ENCODE measurements at regions not wholly inside any gene's neighbourhood (a gene's known extent, or its start where the extent isn't known, plus 50 kb on each side); places are given as distances from the start of the nearest gene placed in this dataset.

- Histone ChIP-seq H3K4me2 (ENCODE audit: low read length) (no peak overlapping the region), H3F3A (ENCODE audit: insufficient read depth, low read length, poor library complexity, severe bottlenecking) (no peaks in the 10 kb centered on the region), H3K27ac (ENCODE audit: low read length) (no peak overlapping the region), H3K79me2 (replicated peaks; ENCODE audit: insufficient read depth, low read length) (no peaks in the 10 kb centered on the region), H3K27me3 (ENCODE audit: insufficient read depth, low read depth, low read length) (no peaks in the 10 kb centered on the region), H3K4me3 (ENCODE audit: low read length) (no peak overlapping the region), H3K9ac (ENCODE audit: low read length) (no peak overlapping the region), H2AFZ (ENCODE audit: low read depth, low read length) (no peak overlapping the region), H4K20me1 (ENCODE audit: insufficient read depth) (no peaks in the 10 kb centered on the region), H3K9me2 (ENCODE audit: insufficient read depth, low read length) (no peaks in the 10 kb centered on the region), H3K36me3 (ENCODE audit: insufficient read depth, low read length) (no peaks in the 10 kb centered on the region), H3K9me3 (ENCODE audit: low read length) (no peaks in the 10 kb centered on the region)
- TF ChIP-seq MXI1 (conservative IDR thresholded peaks at IDR 0.05; ENCODE audit: poor library complexity, severe bottlenecking) (no peak), CTCF (IDR thresholded peaks at IDR 0.05; ENCODE audit: poor library complexity, severe bottlenecking) (no peak), EP300 (conservative IDR thresholded peaks at IDR 0.05; ENCODE audit: poor library complexity, severe bottlenecking) (no peak), POLR2AphosphoS5 (IDR thresholded peaks at IDR 0.05) (no peak), SMC3 (conservative IDR thresholded peaks at IDR 0.05; ENCODE audit: poor library complexity) (no peak), EZH2 (IDR thresholded peaks at IDR 0.05; ENCODE audit: borderline replicate concordance, insufficient read depth, low read length, poor library complexity, severe bottlenecking) (no peak)
Measured at GRCh38 chr3:98954791-98955604, 53.5 kb upstream of the DCBLD2 start.

- no peaks in the 10 kb centered on the region for H3K9me2 ChIP-seq (ENCODE audit: insufficient read depth, low read length)
- no peaks in the 10 kb centered on the region for H4K20me1 ChIP-seq (ENCODE audit: insufficient read depth)
- H3K9ac ChIP-seq (ENCODE audit: low read length), result no peak overlapping the region
- no peaks in the 10 kb centered on the region for H3K27me3 ChIP-seq (ENCODE audit: insufficient read depth, low read depth, low read length)
- no peaks in the 10 kb centered on the region for H3F3A ChIP-seq (ENCODE audit: insufficient read depth, low read length, poor library complexity, severe bottlenecking)
- no peak overlapping the region for H3K4me3 ChIP-seq (ENCODE audit: low read length)
- no peak for TF ChIP-seq RAD21 (conservative IDR thresholded peaks at IDR 0.05)
- TF ChIP-seq POLR2AphosphoS5 (IDR thresholded peaks at IDR 0.05), result no peak
- TF ChIP-seq EP300 (conservative IDR thresholded peaks at IDR 0.05; ENCODE audit: poor library complexity, severe bottlenecking), result no peak
- TF ChIP-seq REST (IDR thresholded peaks at IDR 0.05; ENCODE audit: borderline replicate concordance), result no peak
- no peak for TF ChIP-seq MXI1 (conservative IDR thresholded peaks at IDR 0.05; ENCODE audit: poor library complexity, severe bottlenecking)
- TF ChIP-seq CTCF (IDR thresholded peaks at IDR 0.05; ENCODE audit: poor library complexity, severe bottlenecking), result no peak
- no peak for TF ChIP-seq SMC3 (conservative IDR thresholded peaks at IDR 0.05; ENCODE audit: poor library complexity)
- no peak for TF ChIP-seq EZH2 (IDR thresholded peaks at IDR 0.05; ENCODE audit: borderline replicate concordance, insufficient read depth, low read length, poor library complexity, severe bottlenecking)
- TF ChIP-seq TAF1 (IDR thresholded peaks at IDR 0.05; ENCODE audit: low read depth), result no peak
- no peak overlapping the region for H2AFZ ChIP-seq (ENCODE audit: low read depth, low read length)
- no peaks in the 10 kb centered on the region for H3K79me2 ChIP-seq (replicated peaks; ENCODE audit: insufficient read depth, low read length)
- H3K9me3 ChIP-seq (ENCODE audit: low read length), result no peaks in the 10 kb centered on the region
- no peak overlapping the region for H3K27ac ChIP-seq (ENCODE audit: low read length)
- no peaks in the 10 kb centered on the region for H3K36me3 ChIP-seq (ENCODE audit: insufficient read depth, low read length)
- H3K4me2 ChIP-seq (ENCODE audit: low read length), result no peak overlapping the region
Measured at GRCh38 chr3:98954242-98954641, 52.7 kb upstream of the DCBLD2 start.

Data from neural cell (in vitro differentiated cells).